Uterus (tissue), 3 donors: ENCODE measurements at regions not wholly inside any gene's neighbourhood (a gene's known extent, or its start where the extent isn't known, plus 50 kb on each side); places are given as distances from the start of the nearest gene placed in this dataset.

Source experiments
- DNase-seq, 2 donors: peaks; one replicate each; pipeline ENCODE4 v3.0.0-alpha.2; 2019 to 2020
- H3K27ac ChIP-seq, 2 donors: fragments of 200-600 bp; sonication (generic); 1 replicate in 1 of 2; 2 replicates in 1 of 2; pipeline ENCODE4 v1.5.1; 2016 to 2018
- H3K27me3 ChIP-seq, 2 donors: fragments of 200-600 bp; sonication (generic); one replicate each; pipeline ENCODE4 v1.5.1; 2018 to 2019; ENCODE audit warnings: control low read depth in 1 of 2
- H3K36me3 ChIP-seq, 2 donors: fragments of 200-600 bp; sonication (generic); one replicate each; pipeline ENCODE4 v1.5.1; 2019; ENCODE audit warnings: control low read depth in 1 of 2
- H3K4me1 ChIP-seq, 2 donors: fragments of 200-600 bp; sonication (generic); one replicate each; pipeline ENCODE4 v1.5.1; 2018 to 2019; ENCODE audit warnings: control low read depth in 1 of 2
- H3K4me3 ChIP-seq, 2 donors: fragments of 200-600 bp; sonication (generic); 1 replicate in 1 of 2; 2 replicates in 1 of 2; pipeline ENCODE4 v1.5.1; 2018 to 2019; ENCODE audit warnings: mild to moderate bottlenecking in 1 of 2
- H3K9me3 ChIP-seq, 2 donors: fragments of 200-600 bp; sonication (generic); one replicate each; pipeline ENCODE4 v1.5.1; 2019; ENCODE audit warnings: control low read depth in 1 of 2
- POLR2A ChIP-seq, 2 donors: fragments of 450-650 bp; IDR thresholded peaks; one replicate each; pipeline ENCODE4 v1.6.1; 2016; ENCODE audit warnings: antibody characterized with exemption in 2 of 2, mild to moderate bottlenecking in 1 of 2, moderate library complexity in 1 of 2
- intact Hi-C: fragments of 100-400 bp; cut with DNase I; formaldehyde crosslinking; loops from one replicate; pipeline ENCODE4 v1.15.1; 2023; ENCODE audit warnings: low total_unique reads
- TF ChIP-seq, protein P1 (sequence below), 4 experiments: fragments of 200-600 bp in 2 of 4; fragments of 450-650 bp in 2 of 4; sonication (generic) in 2 of 4; IDR thresholded peaks; one replicate each; pipeline ENCODE4 v1.5.1; 2016 to 2019; ENCODE audit warnings: antibody characterized with exemption in 4 of 4, mild to moderate bottlenecking in 2 of 4, moderate library complexity in 1 of 4
- donor health status: DM: yes; HTN: yes; CAD: no.

DNA sequence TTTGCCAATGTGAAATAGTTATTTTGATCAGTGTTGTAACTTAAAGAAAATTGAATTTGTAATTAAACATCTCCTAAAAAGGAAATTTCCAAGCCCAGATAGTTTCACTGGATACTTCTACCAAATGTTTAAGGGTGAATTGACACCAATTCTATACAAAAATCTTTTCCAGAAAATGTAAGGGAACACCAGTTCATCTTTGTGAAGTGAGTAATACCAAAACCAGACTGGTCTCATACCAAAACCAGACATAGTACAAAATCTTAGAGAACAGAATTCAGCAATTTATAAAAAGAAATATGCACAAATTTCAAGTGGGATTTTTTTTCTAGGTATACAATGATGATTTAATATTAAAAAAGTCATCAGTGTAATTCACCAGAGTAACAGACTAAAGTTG, 86.0 kb upstream of the ZNF32 start:
- H3K9me3 ChIP-seq, result no peaks in the 10 kb centered on the region
- TF ChIP-seq POLR2A (IDR thresholded peaks at IDR 0.05), result no peak
- TF ChIP-seq, protein P1, sequence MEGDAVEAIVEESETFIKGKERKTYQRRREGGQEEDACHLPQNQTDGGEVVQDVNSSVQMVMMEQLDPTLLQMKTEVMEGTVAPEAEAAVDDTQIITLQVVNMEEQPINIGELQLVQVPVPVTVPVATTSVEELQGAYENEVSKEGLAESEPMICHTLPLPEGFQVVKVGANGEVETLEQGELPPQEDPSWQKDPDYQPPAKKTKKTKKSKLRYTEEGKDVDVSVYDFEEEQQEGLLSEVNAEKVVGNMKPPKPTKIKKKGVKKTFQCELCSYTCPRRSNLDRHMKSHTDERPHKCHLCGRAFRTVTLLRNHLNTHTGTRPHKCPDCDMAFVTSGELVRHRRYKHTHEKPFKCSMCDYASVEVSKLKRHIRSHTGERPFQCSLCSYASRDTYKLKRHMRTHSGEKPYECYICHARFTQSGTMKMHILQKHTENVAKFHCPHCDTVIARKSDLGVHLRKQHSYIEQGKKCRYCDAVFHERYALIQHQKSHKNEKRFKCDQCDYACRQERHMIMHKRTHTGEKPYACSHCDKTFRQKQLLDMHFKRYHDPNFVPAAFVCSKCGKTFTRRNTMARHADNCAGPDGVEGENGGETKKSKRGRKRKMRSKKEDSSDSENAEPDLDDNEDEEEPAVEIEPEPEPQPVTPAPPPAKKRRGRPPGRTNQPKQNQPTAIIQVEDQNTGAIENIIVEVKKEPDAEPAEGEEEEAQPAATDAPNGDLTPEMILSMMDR (IDR thresholded peaks at IDR 0.05), result no peak
- intact Hi-C loops, result no loop called here
- no peaks in the 10 kb centered on the region for H3K36me3 ChIP-seq
- no peak for DNase-seq
- no peak overlapping the region for H3K27ac ChIP-seq
- H3K4me3 ChIP-seq, result no peak overlapping the region
- H3K4me1 ChIP-seq, result no peaks in the 10 kb centered on the region
- H3K27me3 ChIP-seq, result no peaks in the 10 kb centered on the region

DNA sequence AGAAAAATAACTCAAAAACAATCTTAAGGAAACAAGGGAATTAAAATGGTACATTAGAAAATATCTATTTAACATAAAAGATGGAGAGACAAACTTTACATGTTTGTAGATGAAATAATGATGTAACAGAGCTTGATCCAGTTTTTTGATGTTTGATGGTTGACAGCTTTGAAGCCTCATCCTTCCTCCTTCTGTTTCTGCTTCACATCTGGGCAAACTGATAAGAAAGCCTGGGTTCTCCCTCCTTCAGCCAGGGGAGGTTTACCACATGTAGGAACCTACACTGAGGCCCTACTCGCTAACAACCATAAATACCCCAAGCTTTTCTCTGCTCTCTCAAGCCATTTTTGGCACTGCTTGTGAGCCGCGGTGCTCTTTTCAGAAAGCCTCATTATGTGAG, 82.8 kb upstream of the ZNF32 start:
- Histone ChIP-seq H3K36me3 (no peaks in the 10 kb centered on the region), H3K4me1 (no peaks in the 10 kb centered on the region), H3K9me3 (no peaks in the 10 kb centered on the region), H3K4me3 (no peak overlapping the region), H3K27me3 (no peaks in the 10 kb centered on the region), H3K27ac (no peak overlapping the region)
- no peak for TF ChIP-seq POLR2A (IDR thresholded peaks at IDR 0.05)
- TF ChIP-seq, protein P1 (IDR thresholded peaks at IDR 0.05), result no peak
- no peak for DNase-seq
- intact Hi-C loops, result no loop called here

- TF ChIP-seq, protein P1 (IDR thresholded peaks at IDR 0.05), result no peak
- no peak for TF ChIP-seq POLR2A (IDR thresholded peaks at IDR 0.05)
Observed at GRCh38 chr10:43728425-43728824, 79.7 kb upstream of the ZNF32 start.

GRCh38 chr10:43727935-43728334, 79.3 kb upstream of the ZNF32 start:
- no peaks in the 10 kb centered on the region for H3K4me1 ChIP-seq
- DNase-seq, result no peak
- H3K36me3 ChIP-seq, result no peaks in the 10 kb centered on the region
- H3K4me3 ChIP-seq, result no peak overlapping the region
- peaks cover 0 to 4% of the 10 kb centered on the region in 2 donors for H3K9me3 ChIP-seq
- no peak overlapping the region for H3K27ac ChIP-seq
- no peaks in the 10 kb centered on the region for H3K27me3 ChIP-seq
- intact Hi-C loops, result no loop called here
- no peak for TF ChIP-seq POLR2A (IDR thresholded peaks at IDR 0.05)
- TF ChIP-seq, protein P1 (IDR thresholded peaks at IDR 0.05), result no peak

More at GRCh38 chr10:43728425-43728824, 79.7 kb upstream of the ZNF32 start:
- intact Hi-C loops, result no loop called here
- Histone ChIP-seq H3K4me1 (no peaks in the 10 kb centered on the region), H3K27me3 (no peaks in the 10 kb centered on the region), H3K27ac (no peak overlapping the region), H3K36me3 (no peaks in the 10 kb centered on the region), H3K9me3 (peaks cover 0 to 4% of the 10 kb centered on the region in 2 donors), H3K4me3 (no peak overlapping the region)
- no peak for DNase-seq

DNA sequence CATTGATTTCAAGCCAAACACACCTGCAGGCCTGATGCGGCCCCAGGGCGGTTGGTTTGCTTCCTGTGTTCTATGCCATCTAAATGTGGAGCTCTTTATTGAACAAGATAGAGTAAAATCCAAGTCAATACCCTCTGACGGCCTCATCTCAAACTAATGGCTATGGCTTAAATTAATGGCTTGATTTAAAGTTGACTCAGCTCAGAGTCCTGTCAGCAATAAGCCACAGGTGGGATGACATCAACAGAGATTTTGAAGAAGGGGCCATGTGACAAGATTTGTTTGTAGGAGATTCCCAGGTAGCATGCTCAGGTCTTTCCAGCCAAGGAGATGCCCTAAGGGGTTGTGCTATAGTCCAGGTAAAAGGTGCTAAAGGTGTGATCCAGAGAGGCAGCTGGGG, 66.7 kb upstream of the ZNF32 start:
- Histone ChIP-seq H3K4me3 (no peak overlapping the region), H3K27ac (no peak overlapping the region), H3K36me3 (no peaks in the 10 kb centered on the region), H3K27me3 (no peaks in the 10 kb centered on the region), H3K9me3 (no peaks in the 10 kb centered on the region), H3K4me1 (no peaks in the 10 kb centered on the region)
- intact Hi-C loops, result no loop called here
- no peak for TF ChIP-seq POLR2A (IDR thresholded peaks at IDR 0.05)
- TF ChIP-seq, protein P1 (IDR thresholded peaks at IDR 0.05), result no peak
- no peak for DNase-seq
